Right atrium auricular region (tissue), 2 donors: ENCODE measurements at regions not wholly inside any gene's neighbourhood (a gene's known extent, or its start where the extent isn't known, plus 50 kb on each side); places are given as distances from the start of the nearest gene placed in this dataset.

ENCODE experiments used
- DNase-seq: peaks from one replicate; pipeline ENCODE4 v3.0.0-alpha.2; 2019; ENCODE audit warnings: low spot score
- H3K27ac ChIP-seq, 2 donors: fragments of 200-600 bp; sonication (generic); 1 replicate in 1 of 2; 2 replicates in 1 of 2; pipeline ENCODE4 v1.5.1; 2016 to 2019
- H3K27me3 ChIP-seq, 2 donors: fragments of 200-600 bp; sonication (generic); one replicate each; pipeline versions ENCODE4 v1.5.1 to v1.6.0; 2017 to 2019
- H3K36me3 ChIP-seq: fragments of 200-600 bp; sonication (generic); one replicate; pipeline ENCODE4 v1.5.1; 2016
- H3K4me1 ChIP-seq, 2 donors: fragments of 200-600 bp; sonication (generic); one replicate each; pipeline versions ENCODE4 v1.5.1 to v1.6.0; 2017 to 2019
- H3K4me3 ChIP-seq, 2 donors: fragments of 200-600 bp; sonication (generic); 1 replicate in 1 of 2; 2 replicates in 1 of 2; pipeline ENCODE4 v1.5.1; 2017 to 2019; ENCODE audit warnings: mild to moderate bottlenecking in 1 of 2, moderate library complexity in 1 of 2
- H3K9me3 ChIP-seq, 2 donors: fragments of 200-600 bp; sonication (generic); one replicate each; pipeline ENCODE4 v1.5.1; 2019
- TF ChIP-seq, protein P1 (sequence below), 2 donors: fragments of 200-600 bp; sonication (generic); IDR thresholded peaks; one replicate each; pipeline ENCODE4 v1.5.1; 2019; ENCODE audit warnings: antibody characterized with exemption in 2 of 2

- H3K27ac ChIP-seq: no peak overlapping the region
- no peak for DNase-seq
- H3K36me3 ChIP-seq: no peaks in the 10 kb centered on the region
- no peaks in the 10 kb centered on the region for H3K4me1 ChIP-seq
- TF ChIP-seq, protein P1, sequence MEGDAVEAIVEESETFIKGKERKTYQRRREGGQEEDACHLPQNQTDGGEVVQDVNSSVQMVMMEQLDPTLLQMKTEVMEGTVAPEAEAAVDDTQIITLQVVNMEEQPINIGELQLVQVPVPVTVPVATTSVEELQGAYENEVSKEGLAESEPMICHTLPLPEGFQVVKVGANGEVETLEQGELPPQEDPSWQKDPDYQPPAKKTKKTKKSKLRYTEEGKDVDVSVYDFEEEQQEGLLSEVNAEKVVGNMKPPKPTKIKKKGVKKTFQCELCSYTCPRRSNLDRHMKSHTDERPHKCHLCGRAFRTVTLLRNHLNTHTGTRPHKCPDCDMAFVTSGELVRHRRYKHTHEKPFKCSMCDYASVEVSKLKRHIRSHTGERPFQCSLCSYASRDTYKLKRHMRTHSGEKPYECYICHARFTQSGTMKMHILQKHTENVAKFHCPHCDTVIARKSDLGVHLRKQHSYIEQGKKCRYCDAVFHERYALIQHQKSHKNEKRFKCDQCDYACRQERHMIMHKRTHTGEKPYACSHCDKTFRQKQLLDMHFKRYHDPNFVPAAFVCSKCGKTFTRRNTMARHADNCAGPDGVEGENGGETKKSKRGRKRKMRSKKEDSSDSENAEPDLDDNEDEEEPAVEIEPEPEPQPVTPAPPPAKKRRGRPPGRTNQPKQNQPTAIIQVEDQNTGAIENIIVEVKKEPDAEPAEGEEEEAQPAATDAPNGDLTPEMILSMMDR (IDR thresholded peaks at IDR 0.05): no peak
- no peaks in the 10 kb centered on the region for H3K27me3 ChIP-seq
- H3K9me3 ChIP-seq: no peaks in the 10 kb centered on the region
- H3K4me3 ChIP-seq: no peak overlapping the region
Measured at GRCh38 chr6:80541181-80541580, 434.7 kb downstream of the BCKDHB start.

DNA sequence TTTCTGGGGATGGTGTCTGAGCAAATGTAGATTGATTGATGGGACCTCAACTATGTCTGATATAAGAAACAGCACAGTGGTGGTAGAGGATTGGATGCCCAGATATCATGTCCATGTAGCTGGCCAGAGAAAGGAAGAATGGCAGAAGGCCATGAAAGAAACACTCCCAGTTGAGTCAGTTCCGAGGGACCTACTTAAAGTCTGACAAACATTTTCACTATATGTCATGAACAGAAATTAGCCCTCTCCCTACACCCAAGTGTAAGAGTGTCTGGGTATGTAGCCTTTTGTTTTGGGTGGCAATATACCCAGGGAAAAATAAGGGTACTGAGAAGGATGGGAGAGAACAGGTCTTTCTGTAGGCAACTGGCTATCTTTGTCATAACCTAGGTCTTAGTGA, 434.2 kb downstream of the BCKDHB start:
- TF ChIP-seq, protein P1 (IDR thresholded peaks at IDR 0.05): no peak
- H3K4me1 ChIP-seq: no peaks in the 10 kb centered on the region
- H3K27me3 ChIP-seq: no peaks in the 10 kb centered on the region
- no peaks in the 10 kb centered on the region for H3K36me3 ChIP-seq
- H3K4me3 ChIP-seq: no peak overlapping the region
- no peak overlapping the region for H3K27ac ChIP-seq
- DNase-seq: no peak
- H3K9me3 ChIP-seq: no peaks in the 10 kb centered on the region

GRCh38 chr6:80537118-80537972, 430.9 kb downstream of the BCKDHB start:
- Histone ChIP-seq H3K27ac (no peak overlapping the region), H3K9me3 (no peaks in the 10 kb centered on the region), H3K4me1 (no peaks in the 10 kb centered on the region), H3K27me3 (no peaks in the 10 kb centered on the region), H3K4me3 (no peak overlapping the region), H3K36me3 (no peaks in the 10 kb centered on the region)
- no peak for DNase-seq
- TF ChIP-seq, protein P1 (IDR thresholded peaks at IDR 0.05): no peak

- H3K4me3 ChIP-seq: no peak overlapping the region
- H3K4me1 ChIP-seq: no peaks in the 10 kb centered on the region
- H3K27me3 ChIP-seq: no peaks in the 10 kb centered on the region
- no peak for DNase-seq
- H3K9me3 ChIP-seq: no peaks in the 10 kb centered on the region
- TF ChIP-seq, protein P1 (IDR thresholded peaks at IDR 0.05): no peak
- no peaks in the 10 kb centered on the region for H3K36me3 ChIP-seq
- H3K27ac ChIP-seq: no peak overlapping the region
Measured at GRCh38 chr6:80535914-80536565, 429.6 kb downstream of the BCKDHB start.

DNA sequence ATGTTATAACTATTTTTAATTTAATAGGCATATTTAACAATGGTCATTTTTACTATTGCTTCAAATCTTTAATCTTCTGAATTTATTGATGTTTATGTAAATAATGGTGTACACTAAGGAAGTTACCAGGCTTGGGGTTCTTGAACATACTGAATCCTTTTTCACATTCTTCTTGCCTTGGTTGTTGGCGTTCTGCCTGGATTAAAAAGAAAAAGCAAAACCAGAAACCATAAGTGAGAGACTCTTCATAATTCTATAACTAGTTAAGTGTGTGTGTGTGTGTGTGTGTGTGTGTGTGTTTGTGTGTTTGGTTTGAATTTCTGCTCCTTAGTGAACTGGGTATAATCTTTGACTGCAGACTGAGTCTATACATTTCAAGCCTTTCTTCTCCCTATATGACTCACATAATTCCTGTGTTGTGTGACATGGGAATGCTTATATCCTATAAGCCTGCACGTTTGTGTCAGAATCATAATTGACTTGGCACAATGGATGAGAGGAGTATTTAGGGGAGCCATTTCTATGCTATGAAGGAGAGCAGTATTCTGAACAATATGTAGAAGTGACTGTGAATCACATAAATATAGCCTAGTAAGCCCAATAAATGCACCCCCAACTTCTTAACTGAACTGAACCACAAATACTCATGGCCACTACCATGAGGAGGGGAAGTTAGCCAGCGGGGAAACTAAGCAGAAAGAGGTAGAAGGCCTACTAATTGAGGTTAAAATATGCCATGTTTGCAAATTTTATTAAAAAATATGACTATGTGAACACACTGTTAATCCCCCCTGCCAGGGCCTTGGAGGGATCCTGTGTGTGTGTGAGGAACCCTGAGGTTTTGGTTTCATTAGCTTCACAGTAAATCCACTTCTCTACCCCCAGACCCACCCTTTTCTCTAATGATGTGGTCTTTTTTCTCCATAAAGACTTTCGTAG, 425.5 kb downstream of the BCKDHB start:
- H3K36me3 ChIP-seq: no peaks in the 10 kb centered on the region
- H3K4me3 ChIP-seq: no peak overlapping the region
- DNase-seq: no peak
- no peaks in the 10 kb centered on the region for H3K9me3 ChIP-seq
- no peaks in the 10 kb centered on the region for H3K27me3 ChIP-seq
- no peaks in the 10 kb centered on the region for H3K4me1 ChIP-seq
- TF ChIP-seq, protein P1 (IDR thresholded peaks at IDR 0.05): no peak
- H3K27ac ChIP-seq: no peak overlapping the region
